HCT116 (cell line): ENCODE measurements at regions not wholly inside any gene's neighbourhood (a gene's known extent, or its start where the extent isn't known, plus 50 kb on each side); places are given as distances from the start of the nearest gene placed in this dataset.

ENCODE experiments used
- ATAC-seq: fragments of 200-7000 bp; cut with Tn5 transposase; 2 replicates; pipeline ENCODE4 v1.9.1; 2020; ENCODE audit warnings: mild to moderate bottlenecking, moderate library complexity
- BruUV-seq: library from RNA; stranded (reverse); fragments of 400-500 nt; replicated peaks from 2 replicates; lab custom pipeline; 2021; lab: Mats Ljungman, UMichigan
- CTCF ChIA-PET: fragments of 300-600 bp; sonication (Branson Sonifier 250); formaldehyde crosslinking; loops from one replicate; lab custom pipeline; 2021; ENCODE audit warnings: antibody characterized with exemption; lab: Charles Lee
- POLR2A ChIA-PET: fragments of 300-600, 350-600 bp; sonication (Branson Sonifier 250); formaldehyde crosslinking; loops from one replicate; lab custom pipeline; 2021; ENCODE audit warnings: antibody characterized with exemption; lab: Charles Lee
- RAD21 ChIA-PET, 2 experiments: fragments of 300-600 bp; sonication (Branson Sonifier 250); formaldehyde crosslinking; loops; one replicate each; lab custom pipeline; 2023; ENCODE audit warnings: low total read pairs in 2 of 2; ENCODE audit not compliant: uncharacterized antibody in 2 of 2, unreplicated experiment in 2 of 2, low non-redundant PET in 1 of 2; lab: Charles Lee
- DNase-seq: peaks from one replicate; pipeline ENCODE4 v3.0.0-alpha.2; 2010; ENCODE audit warnings: low read depth, low spot score
- H2AFZ ChIP-seq: fragments of 200-600 bp; shearing (Covaris generic), sonication (generic); 2 replicates; pipeline ENCODE4 v1.6.1; 2017; ENCODE audit warnings: low read depth, mixed run types, mixed read lengths, antibody characterized with exemption, low read length; ENCODE audit not compliant: poor library complexity, severe bottlenecking
- H3K27ac ChIP-seq: 2 replicates; pipeline ENCODE4 v1.5.1; 2012; ENCODE audit warnings: low read depth, low read length
- H3K27me3 ChIP-seq: fragments of 200-600 bp; sonication (generic); 2 replicates; pipeline ENCODE4 v1.6.1; 2016; ENCODE audit warnings: mixed run types, low read length, mixed read lengths; ENCODE audit not compliant: insufficient read depth
- H3K36me3 ChIP-seq, 2 experiments: fragments of 200-500 bp in 1 of 2; fragments of 200-600 bp in 1 of 2; sonication (Bioruptor generic) in 1 of 2; sonication (generic) in 1 of 2; 2 replicates each; pipeline versions ENCODE4 v1.5.1 to v1.6.1; 2014 to 2016; ENCODE audit warnings: low read length in 2 of 2, inconsistent platforms in 1 of 2, mixed read lengths in 1 of 2, mixed run types in 1 of 2; ENCODE audit not compliant: insufficient read depth in 2 of 2, control insufficient read depth in 1 of 2
- H3K4me1 ChIP-seq, 2 experiments: fragments of 200-600 bp in 1 of 2; sonication (generic) in 1 of 2; 2 replicates each; pipeline versions ENCODE4 v1.5.1 to v1.6.1; 2012 to 2017; ENCODE audit warnings: low read length in 2 of 2, inconsistent platforms in 1 of 2, mild to moderate bottlenecking in 1 of 2, mixed read lengths in 1 of 2, mixed run types in 1 of 2, moderate library complexity in 1 of 2; ENCODE audit not compliant: insufficient read depth in 2 of 2, control insufficient read depth in 1 of 2
- H3K4me2 ChIP-seq: fragments of 200-600 bp; sonication (generic); 2 replicates; pipeline ENCODE4 v1.6.1; 2017; ENCODE audit warnings: mixed run types, low read length, mixed read lengths
- H3K4me3 ChIP-seq, 2 experiments: fragments of 200-600 bp in 1 of 2; sonication (generic) in 1 of 2; replicated peaks in 1 of 2; 2 replicates each; pipeline ENCODE4 v1.5.1; 2011 to 2016; ENCODE audit warnings: low read length in 2 of 2, control low read depth in 1 of 2, low read depth in 1 of 2, mild to moderate bottlenecking in 1 of 2, mixed read lengths in 1 of 2, mixed run types in 1 of 2
- H3K79me2 ChIP-seq: fragments of 200-600 bp; sonication (generic); 2 replicates; pipeline ENCODE4 v1.6.1; 2017; ENCODE audit warnings: mild to moderate bottlenecking, mixed run types, low read length, moderate library complexity, mixed read lengths; ENCODE audit not compliant: insufficient read depth
- H3K9ac ChIP-seq: fragments of 200-600 bp; sonication (generic); 2 replicates; pipeline ENCODE4 v1.6.1; 2016; ENCODE audit warnings: low read length, mixed read lengths
- H3K9me2 ChIP-seq: fragments of 200-600 bp; sonication (generic), shearing (Covaris generic); 2 replicates; pipeline ENCODE4 v1.6.1; 2017; ENCODE audit warnings: mixed run types, mild to moderate bottlenecking, moderate library complexity; ENCODE audit not compliant: insufficient read depth
- H3K9me3 ChIP-seq, 2 experiments: fragments of 200-500 bp in 1 of 2; fragments of 200-600 bp in 1 of 2; sonication (Bioruptor generic) in 1 of 2; sonication (generic) in 1 of 2; 2 replicates each; pipeline ENCODE4 v1.6.1; 2014 to 2017; ENCODE audit warnings: low read length in 2 of 2, mixed read lengths in 2 of 2, inconsistent platforms in 1 of 2, low read depth in 1 of 2, mild to moderate bottlenecking in 1 of 2, mixed run types in 1 of 2, moderate library complexity in 1 of 2; ENCODE audit not compliant: control insufficient read depth in 1 of 2, insufficient read depth in 1 of 2
- H4K20me1 ChIP-seq: fragments of 200-600 bp; sonication (generic), shearing (Covaris generic); 2 replicates; pipeline ENCODE4 v1.6.1; 2017; ENCODE audit warnings: mixed run types, mild to moderate bottlenecking, moderate library complexity; ENCODE audit not compliant: insufficient read depth
- CBX3 ChIP-seq: IDR thresholded peaks from 2 replicates; pipeline ENCODE4 v1.6.1; 2012; ENCODE audit warnings: low read depth
- EGR1 ChIP-seq: IDR thresholded peaks from 2 replicates; pipeline ENCODE4 v1.6.1; 2012; ENCODE audit warnings: low read depth
- EZH2 ChIP-seq: fragments of 200-600 bp; sonication (generic); IDR thresholded peaks from 2 replicates; pipeline ENCODE4 v1.6.1; 2017; ENCODE audit warnings: antibody characterized with exemption, mixed run types
- FOSL1 ChIP-seq: IDR thresholded peaks from 2 replicates; pipeline ENCODE4 v1.6.1; 2012; ENCODE audit warnings: low read depth
- JUND ChIP-seq: IDR thresholded peaks from 2 replicates; pipeline ENCODE4 v1.6.1; 2012
- SP1 ChIP-seq: IDR thresholded peaks from 2 replicates; pipeline ENCODE4 v1.6.1; 2012; ENCODE audit warnings: low read depth
- TCF7L2 ChIP-seq: IDR thresholded peaks from 2 replicates; pipeline ENCODE4 v1.7.0; 2011; ENCODE audit warnings: borderline replicate concordance, inconsistent platforms; ENCODE audit not compliant: insufficient read depth, insufficient read length; ENCODE audit errors: extremely low read depth
- ZFX ChIP-seq: fragments of 450-650 bp; IDR thresholded peaks from 2 replicates; pipeline ENCODE4 v1.6.1; 2017
- ZNF274 ChIP-seq: fragments of 200-500 bp; sonication (Bioruptor generic); IDR thresholded peaks from 2 replicates; pipeline ENCODE4 v1.6.1; 2014; ENCODE audit warnings: mild to moderate bottlenecking, low read depth, low read length, inconsistent platforms
- intact Hi-C: fragments of 100-400 bp; cut with micrococcal nuclease; formaldehyde crosslinking; loops from 2 replicates; pipeline ENCODE4 v1.10.0; 2022
- TF ChIP-seq, protein P1 (sequence below): IDR thresholded peaks from 2 replicates; pipeline ENCODE4 v1.6.1; 2011; ENCODE audit warnings: mild to moderate bottlenecking, low read length, moderate library complexity; ENCODE audit not compliant: insufficient replicate concordance; ENCODE audit errors: extremely low read depth
- TF ChIP-seq, protein P2 (sequence below): IDR thresholded peaks from 2 replicates; pipeline ENCODE4 v1.6.1; 2012; ENCODE audit warnings: low read depth
- TF ChIP-seq, protein P3 (sequence below): IDR thresholded peaks from 2 replicates; pipeline ENCODE4 v1.6.1; 2012
- TF ChIP-seq, protein P4 (sequence below): IDR thresholded peaks from 2 replicates; pipeline ENCODE4 v1.6.1; 2012

DNA sequence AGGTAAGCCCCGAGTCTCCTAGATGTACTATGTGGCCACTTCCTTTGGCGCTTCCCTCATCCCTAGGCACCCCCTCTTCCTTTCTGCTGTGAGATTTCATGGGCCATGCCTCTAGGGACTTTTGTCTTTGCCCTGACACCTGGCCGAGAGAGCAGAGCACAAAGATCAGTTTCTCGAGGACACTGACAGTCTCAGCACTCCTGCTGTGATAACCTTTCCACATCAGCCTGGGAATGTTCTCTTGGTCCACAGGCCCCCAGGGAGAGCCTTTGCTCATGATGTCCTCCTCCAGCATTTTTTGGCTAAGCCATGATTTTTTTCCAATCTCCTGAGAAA, 127.0 kb upstream of the CPEB4 start:
- Histone ChIP-seq H3K27me3 (peaks cover 64% of the 10 kb centered on the region), H3K9me3 (no peaks in the 10 kb centered on the region), H3K79me2 (no peaks in the 10 kb centered on the region), H3K9me2 (no peaks in the 10 kb centered on the region), H3K27ac (no peak overlapping the region), H4K20me1 (no peaks in the 10 kb centered on the region), H3K4me2 (no peak overlapping the region), H3K36me3 (no peaks in the 10 kb centered on the region), H3K4me3 (no peak overlapping the region), H3K9ac (no peak overlapping the region), H3K4me1 (peaks cover 17 to 28% of the 10 kb centered on the region in 2 experiments), H2AFZ (no peak overlapping the region)
- ATAC-seq, result no peak
- ChIA-PET POLR2A (no interaction called here), RAD21 (no interaction called here), CTCF (no interaction called here)
- no TSS peak for BruUV-seq
- TF ChIP-seq, protein P1, sequence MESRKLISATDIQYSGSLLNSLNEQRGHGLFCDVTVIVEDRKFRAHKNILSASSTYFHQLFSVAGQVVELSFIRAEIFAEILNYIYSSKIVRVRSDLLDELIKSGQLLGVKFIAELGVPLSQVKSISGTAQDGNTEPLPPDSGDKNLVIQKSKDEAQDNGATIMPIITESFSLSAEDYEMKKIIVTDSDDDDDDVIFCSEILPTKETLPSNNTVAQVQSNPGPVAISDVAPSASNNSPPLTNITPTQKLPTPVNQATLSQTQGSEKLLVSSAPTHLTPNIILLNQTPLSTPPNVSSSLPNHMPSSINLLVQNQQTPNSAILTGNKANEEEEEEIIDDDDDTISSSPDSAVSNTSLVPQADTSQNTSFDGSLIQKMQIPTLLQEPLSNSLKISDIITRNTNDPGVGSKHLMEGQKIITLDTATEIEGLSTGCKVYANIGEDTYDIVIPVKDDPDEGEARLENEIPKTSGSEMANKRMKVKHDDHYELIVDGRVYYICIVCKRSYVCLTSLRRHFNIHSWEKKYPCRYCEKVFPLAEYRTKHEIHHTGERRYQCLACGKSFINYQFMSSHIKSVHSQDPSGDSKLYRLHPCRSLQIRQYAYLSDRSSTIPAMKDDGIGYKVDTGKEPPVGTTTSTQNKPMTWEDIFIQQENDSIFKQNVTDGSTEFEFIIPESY, result no peak
- TF ChIP-seq, protein P2, sequence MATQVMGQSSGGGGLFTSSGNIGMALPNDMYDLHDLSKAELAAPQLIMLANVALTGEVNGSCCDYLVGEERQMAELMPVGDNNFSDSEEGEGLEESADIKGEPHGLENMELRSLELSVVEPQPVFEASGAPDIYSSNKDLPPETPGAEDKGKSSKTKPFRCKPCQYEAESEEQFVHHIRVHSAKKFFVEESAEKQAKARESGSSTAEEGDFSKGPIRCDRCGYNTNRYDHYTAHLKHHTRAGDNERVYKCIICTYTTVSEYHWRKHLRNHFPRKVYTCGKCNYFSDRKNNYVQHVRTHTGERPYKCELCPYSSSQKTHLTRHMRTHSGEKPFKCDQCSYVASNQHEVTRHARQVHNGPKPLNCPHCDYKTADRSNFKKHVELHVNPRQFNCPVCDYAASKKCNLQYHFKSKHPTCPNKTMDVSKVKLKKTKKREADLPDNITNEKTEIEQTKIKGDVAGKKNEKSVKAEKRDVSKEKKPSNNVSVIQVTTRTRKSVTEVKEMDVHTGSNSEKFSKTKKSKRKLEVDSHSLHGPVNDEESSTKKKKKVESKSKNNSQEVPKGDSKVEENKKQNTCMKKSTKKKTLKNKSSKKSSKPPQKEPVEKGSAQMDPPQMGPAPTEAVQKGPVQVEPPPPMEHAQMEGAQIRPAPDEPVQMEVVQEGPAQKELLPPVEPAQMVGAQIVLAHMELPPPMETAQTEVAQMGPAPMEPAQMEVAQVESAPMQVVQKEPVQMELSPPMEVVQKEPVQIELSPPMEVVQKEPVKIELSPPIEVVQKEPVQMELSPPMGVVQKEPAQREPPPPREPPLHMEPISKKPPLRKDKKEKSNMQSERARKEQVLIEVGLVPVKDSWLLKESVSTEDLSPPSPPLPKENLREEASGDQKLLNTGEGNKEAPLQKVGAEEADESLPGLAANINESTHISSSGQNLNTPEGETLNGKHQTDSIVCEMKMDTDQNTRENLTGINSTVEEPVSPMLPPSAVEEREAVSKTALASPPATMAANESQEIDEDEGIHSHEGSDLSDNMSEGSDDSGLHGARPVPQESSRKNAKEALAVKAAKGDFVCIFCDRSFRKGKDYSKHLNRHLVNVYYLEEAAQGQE, result no peak
- TF ChIP-seq, protein P3, sequence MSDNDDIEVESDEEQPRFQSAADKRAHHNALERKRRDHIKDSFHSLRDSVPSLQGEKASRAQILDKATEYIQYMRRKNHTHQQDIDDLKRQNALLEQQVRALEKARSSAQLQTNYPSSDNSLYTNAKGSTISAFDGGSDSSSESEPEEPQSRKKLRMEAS, result no peak
- TF ChIP-seq EGR1 (no peak), TCF7L2 (no peak), ZNF274 (no peak), FOSL1 (no peak), EZH2 (no peak), JUND (no peak), CBX3 (no peak), ZFX (no peak), SP1 (no peak)
- TF ChIP-seq, protein P4, sequence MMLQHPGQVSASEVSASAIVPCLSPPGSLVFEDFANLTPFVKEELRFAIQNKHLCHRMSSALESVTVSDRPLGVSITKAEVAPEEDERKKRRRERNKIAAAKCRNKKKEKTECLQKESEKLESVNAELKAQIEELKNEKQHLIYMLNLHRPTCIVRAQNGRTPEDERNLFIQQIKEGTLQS, result no peak
- intact Hi-C loops, result loop anchor here (10.0 kb wide), 2 partner anchors 214 to 964 kb away; partner anchors contain the start of gene MSX2
- no peak for DNase-seq
